Heart left ventricle (tissue), 16 donors: ENCODE measurements at regions not wholly inside any gene's neighbourhood (a gene's known extent, or its start where the extent isn't known, plus 50 kb on each side); places are given as distances from the start of the nearest gene placed in this dataset.
"Not testable (repeated sequence)": the region's sequence is repeated elsewhere in the genome, so short reads cannot be mapped to it uniquely, and the experiment has no call there.

Experiments used
- ATAC-seq, 4 donors: fragments of 200-7000 bp; cut with Tn5 transposase; one replicate each; pipeline ENCODE4 v1.9.1; 2020 to 2022; ENCODE audit warnings: moderate library complexity in 4 of 4, mild to moderate bottlenecking in 3 of 4, moderate number of reproducible peaks in 1 of 4
- DNase-seq, 5 donors: peaks; one replicate each; pipeline ENCODE4 v3.0.0-alpha.2; 2020
- H3K27ac ChIP-seq, 12 donors: fragments of 200-600 bp; sonication (generic) in 4 of 12; one replicate each; pipeline versions ENCODE4 v1.5.0 to v1.8.0; 2016 to 2022; ENCODE audit warnings: mild to moderate bottlenecking in 2 of 12
- H3K27me3 ChIP-seq, 9 donors: fragments of 200-600 bp; sonication (generic) in 2 of 9; one replicate each; pipeline versions ENCODE4 v1.5.1 to v1.8.0; 2016 to 2022; ENCODE audit warnings: mild to moderate bottlenecking in 3 of 9
- H3K36me3 ChIP-seq, 9 donors: fragments of 200-600 bp; sonication (generic) in 2 of 9; one replicate each; pipeline versions ENCODE4 v1.5.0 to v1.8.0; 2018 to 2022; ENCODE audit warnings: mild to moderate bottlenecking in 2 of 9
- H3K4me1 ChIP-seq, 12 donors: fragments of 200-600 bp; sonication (generic) in 4 of 12; one replicate each; pipeline versions ENCODE4 v1.5.0 to v1.8.0; 2016 to 2022; ENCODE audit warnings: mild to moderate bottlenecking in 3 of 12
- H3K4me3 ChIP-seq, 12 donors: fragments of 200-600 bp; sonication (generic) in 4 of 12; one replicate each; pipeline versions ENCODE4 v1.5.0 to v1.8.0; 2017 to 2022; ENCODE audit warnings: mild to moderate bottlenecking in 9 of 12, moderate library complexity in 4 of 12
- H3K9me3 ChIP-seq, 12 donors: fragments of 200-600 bp; sonication (generic) in 4 of 12; one replicate each; pipeline versions ENCODE4 v1.5.0 to v1.8.0; 2016 to 2022; ENCODE audit warnings: mild to moderate bottlenecking in 1 of 12
- POLR2A ChIP-seq, 2 donors: fragments of 450-650 bp; IDR thresholded peaks; one replicate each; pipeline ENCODE4 v1.6.1; 2017; ENCODE audit warnings: antibody characterized with exemption in 2 of 2, mild to moderate bottlenecking in 2 of 2, moderate library complexity in 2 of 2
- WGBS, 4 donors: extraction: QIAGEN DNeasy Blood & Tissue Kit in 2 of 4; methylation state at CpG; one replicate each; pipeline versions ENCODE4 v1.1.5 to v1.1.7; 2013 to 2018; 5-methylcytosine and 5-hydroxymethylcytosine counted together
- intact Hi-C, 10 donors: fragments of 100-400 bp; cut with DNase I; formaldehyde crosslinking; loops; one replicate each; pipeline versions ENCODE4 v1.11.1 to v1.14.2; 2022
- TF ChIP-seq, protein P1 (sequence below), 12 donors: fragments of 200-600 bp; sonication (generic) in 4 of 12; IDR thresholded peaks; one replicate each; pipeline versions ENCODE4 v1.5.0 to v1.8.0; 2018 to 2022; ENCODE audit warnings: antibody characterized with exemption in 12 of 12, mild to moderate bottlenecking in 5 of 12
- donor health status: ischemic (EF 13 %, LVEDD 7.1; RV severe dilation, severe dysfunction).
- donor health status: healthy with polysubstance abuse.
- donor health status: DM: no; HTN: yes; CAD: no.
- donor health status: DM: no; HTN: no; CAD: no.
- donor health status: ischemic (EF 25% LVEDD 6.9; RV normal size, moderate dysfunction).
- donor health status: ischemic (EF 25% LVEDD 5.7; RV mildly dilated, moderate dysfunction).
- donor health status: healthy.
- donor health status: DM: yes; HTN: yes; CAD: no.
- donor health status: ischemic (EF 35%, LVEDD 5.7; RV mildly dilated, moderate dysfunction).
- donor health status: nonischemic (EF 11% LVEDD 7.7; RV severe dilation, severe dysfunction).
- donor health status: DM: yes; HTN: yes; CAD: no.
- donor health status: PGD.
- donor health status: ischemic (EF 29% LVEDD 5.4; RV normal size, mild dysfunction).
- donor health status: nonischemic (EF 23%, LVEDD 6.1; RV moderate dilation, normal function).

DNA sequence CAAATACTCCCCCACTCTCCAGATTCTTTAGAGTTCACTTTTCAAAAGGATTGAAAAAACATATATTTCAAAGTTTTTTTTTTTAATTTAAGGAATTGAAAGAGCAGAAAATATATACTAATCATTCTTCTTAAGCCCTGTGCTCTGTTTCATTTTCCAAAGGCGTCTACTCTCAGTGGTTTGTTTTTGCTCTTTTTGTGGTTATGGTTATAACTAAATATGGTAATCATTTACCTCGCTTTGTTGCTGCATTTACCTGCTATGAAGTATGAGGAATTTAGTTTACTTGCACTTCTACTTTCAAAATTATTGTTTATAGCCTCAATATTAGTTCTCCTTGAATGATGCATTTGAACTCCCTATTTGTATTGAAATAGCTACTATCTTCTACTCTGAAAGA lies 55.9 kb upstream of the LRRK2 start:
- Histone ChIP-seq H3K27me3 (no peaks in the 10 kb centered on the region), H3K27ac (no peak overlapping the region), H3K4me3 (no peak overlapping the region), H3K4me1 (no peaks in the 10 kb centered on the region), H3K9me3 (peaks cover 0 to 13% (median 0%) of the 10 kb centered on the region in 12 donors), H3K36me3 (no peaks in the 10 kb centered on the region)
- no peak for TF ChIP-seq POLR2A (IDR thresholded peaks at IDR 0.05)
- TF ChIP-seq, protein P1, sequence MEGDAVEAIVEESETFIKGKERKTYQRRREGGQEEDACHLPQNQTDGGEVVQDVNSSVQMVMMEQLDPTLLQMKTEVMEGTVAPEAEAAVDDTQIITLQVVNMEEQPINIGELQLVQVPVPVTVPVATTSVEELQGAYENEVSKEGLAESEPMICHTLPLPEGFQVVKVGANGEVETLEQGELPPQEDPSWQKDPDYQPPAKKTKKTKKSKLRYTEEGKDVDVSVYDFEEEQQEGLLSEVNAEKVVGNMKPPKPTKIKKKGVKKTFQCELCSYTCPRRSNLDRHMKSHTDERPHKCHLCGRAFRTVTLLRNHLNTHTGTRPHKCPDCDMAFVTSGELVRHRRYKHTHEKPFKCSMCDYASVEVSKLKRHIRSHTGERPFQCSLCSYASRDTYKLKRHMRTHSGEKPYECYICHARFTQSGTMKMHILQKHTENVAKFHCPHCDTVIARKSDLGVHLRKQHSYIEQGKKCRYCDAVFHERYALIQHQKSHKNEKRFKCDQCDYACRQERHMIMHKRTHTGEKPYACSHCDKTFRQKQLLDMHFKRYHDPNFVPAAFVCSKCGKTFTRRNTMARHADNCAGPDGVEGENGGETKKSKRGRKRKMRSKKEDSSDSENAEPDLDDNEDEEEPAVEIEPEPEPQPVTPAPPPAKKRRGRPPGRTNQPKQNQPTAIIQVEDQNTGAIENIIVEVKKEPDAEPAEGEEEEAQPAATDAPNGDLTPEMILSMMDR (IDR thresholded peaks at IDR 0.05) = no peak
- intact Hi-C loops = no loop called here
- ATAC-seq (no peak), DNase-seq (no peak)
- WGBS, 4 donors = 47 to 57% (median 52%) methylated on average over 2 of the region's 2 CpGs

DNA sequence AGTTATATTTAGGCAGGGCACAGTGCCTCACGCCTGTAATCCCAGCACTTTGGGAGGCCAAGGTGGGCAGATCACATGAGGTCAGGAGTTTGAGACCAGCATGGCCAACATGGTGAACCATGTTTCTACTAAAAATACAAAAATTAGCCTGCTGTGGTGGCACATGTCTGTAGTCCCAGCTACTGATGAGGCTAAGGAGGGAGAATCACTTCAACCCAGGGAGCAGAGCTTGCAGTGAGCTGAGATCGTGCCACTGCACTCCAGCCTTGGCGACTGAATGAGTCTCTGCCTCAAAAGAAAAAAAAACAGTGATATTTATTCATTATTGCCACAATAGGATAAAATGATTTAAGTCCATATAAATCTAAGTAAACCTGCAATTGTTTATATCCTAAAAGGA lies 56.4 kb upstream of the LRRK2 start:
- DNase-seq, H3K4me3 ChIP-seq, H3K27ac ChIP-seq, intact Hi-C loops, ATAC-seq, H3K4me1 ChIP-seq, H3K36me3 ChIP-seq, H3K27me3 ChIP-seq: not testable (repeated sequence)
- WGBS, 4 donors = 81 to 87% (median 84%) methylated on average over 3 of the region's 3 CpGs
- peaks cover 0 to 14% (median 0%) of the 10 kb centered on the region in 12 donors for H3K9me3 ChIP-seq

DNA sequence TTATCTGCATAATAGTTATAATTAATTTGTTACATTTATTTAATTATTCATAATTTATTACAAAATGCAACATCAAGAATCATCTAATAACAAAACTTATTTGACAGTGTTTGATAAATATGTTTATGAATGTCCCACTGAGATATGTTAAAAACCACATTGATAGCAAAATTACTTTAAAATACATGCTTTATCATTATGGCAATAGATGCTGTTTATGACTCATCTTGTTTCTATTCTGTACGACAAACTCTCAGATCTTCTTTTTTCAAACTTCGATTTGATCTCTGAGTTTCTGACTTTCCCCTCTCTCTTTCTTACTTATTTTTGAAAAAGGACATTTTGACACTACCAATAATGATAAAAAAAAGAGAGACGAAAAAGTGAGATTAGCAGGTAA lies 56.8 kb upstream of the LRRK2 start:
- Histone ChIP-seq H3K27ac (no peak overlapping the region), H3K4me1 (no peaks in the 10 kb centered on the region), H3K9me3 (peaks cover 0 to 14% (median 0%) of the 10 kb centered on the region in 12 donors), H3K27me3 (no peaks in the 10 kb centered on the region), H3K36me3 (no peaks in the 10 kb centered on the region), H3K4me3 (no peak overlapping the region)
- TF ChIP-seq POLR2A (IDR thresholded peaks at IDR 0.05) = no peak
- TF ChIP-seq, protein P1 (IDR thresholded peaks at IDR 0.05) = no peak
- no peak for DNase-seq
- intact Hi-C loops = no loop called here
- WGBS, 4 donors = 57 to 80% (median 77%) methylated on average over 3 of the region's 3 CpGs
- no peak for ATAC-seq

DNA sequence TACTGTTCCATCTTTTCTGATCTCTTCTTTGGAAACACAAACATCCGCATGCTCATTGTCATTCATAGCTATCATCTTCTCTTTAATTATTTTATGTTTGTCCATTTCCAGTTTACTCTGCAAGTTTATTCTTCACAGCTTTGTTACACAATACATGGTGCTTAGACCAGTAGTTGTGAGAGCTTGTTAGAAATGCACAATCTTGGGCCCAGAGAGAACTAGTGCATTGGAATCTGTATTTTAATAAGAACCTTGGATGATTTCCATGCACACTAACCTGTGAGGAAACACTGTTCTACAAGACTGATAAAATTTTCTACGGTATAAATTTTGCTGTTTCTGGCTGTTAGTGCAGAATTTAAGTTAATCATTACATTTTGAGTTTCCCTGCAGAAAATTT lies 59.3 kb upstream of the SLC2A13 start:
- H3K4me1 ChIP-seq = no peaks in the 10 kb centered on the region
- no peak overlapping the region for H3K4me3 ChIP-seq
- no peaks in the 10 kb centered on the region for H3K36me3 ChIP-seq
- TF ChIP-seq POLR2A (IDR thresholded peaks at IDR 0.05) = no peak
- TF ChIP-seq, protein P1 (IDR thresholded peaks at IDR 0.05) = no peak
- no peak for ATAC-seq
- DNase-seq = no peak
- WGBS, 4 donors = 85 to 90% (median 87%) methylated on average over 2 of the region's 2 CpGs
- intact Hi-C loops = no loop called here
- H3K27me3 ChIP-seq = no peaks in the 10 kb centered on the region
- H3K9me3 ChIP-seq = peaks cover 0 to 14% (median 0%) of the 10 kb centered on the region in 12 donors
- no peak overlapping the region for H3K27ac ChIP-seq

DNA sequence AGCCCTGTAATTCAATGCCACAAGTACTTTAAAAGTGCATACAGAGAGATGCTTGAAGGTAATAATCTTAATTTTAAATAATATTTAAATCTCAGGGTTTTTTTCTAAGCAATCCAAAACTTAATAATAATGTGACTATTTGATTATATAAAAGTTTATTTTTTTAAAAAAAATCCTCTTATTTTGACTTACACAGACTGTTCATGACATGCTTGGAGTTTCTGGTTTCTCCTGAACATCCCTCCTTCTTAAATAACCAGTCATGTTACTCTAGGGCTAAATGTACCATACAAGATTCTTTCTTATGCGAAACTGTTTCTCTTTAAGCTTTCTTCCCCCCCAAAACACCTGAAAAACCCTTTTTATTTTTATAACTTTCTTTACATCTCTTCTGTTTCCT lies 58.2 kb upstream of the SLC2A13 start:
- intact Hi-C loops = no loop called here
- DNase-seq (no peak), ATAC-seq (no peak)
- H3K4me3 ChIP-seq = no peak overlapping the region
- no peaks in the 10 kb centered on the region for H3K27me3 ChIP-seq
- no peak for TF ChIP-seq POLR2A (IDR thresholded peaks at IDR 0.05)
- TF ChIP-seq, protein P1 (IDR thresholded peaks at IDR 0.05) = no peak
- H3K27ac ChIP-seq = no peak overlapping the region
- H3K9me3 ChIP-seq = peaks cover 0 to 14% (median 0%) of the 10 kb centered on the region in 12 donors
- H3K36me3 ChIP-seq = no peaks in the 10 kb centered on the region
- WGBS, 4 donors = 55 to 58% (median 56%) methylated on average over 1 of the region's 1 CpG
- peaks cover 0 to 3% (median 0%) of the 10 kb centered on the region in 12 donors for H3K4me1 ChIP-seq
